PC-3 (cell line): ENCODE measurements at regions not wholly inside any gene's neighbourhood (a gene's known extent, or its start where the extent isn't known, plus 50 kb on each side); places are given as distances from the start of the nearest gene placed in this dataset.

Experiments used
- ATAC-seq: fragments of 200-7000 bp; cut with Tn5 transposase; 2 replicates; pipeline ENCODE4 v1.9.1; 2020; ENCODE audit warnings: mild to moderate bottlenecking, moderate library complexity
- BruUV-seq: library from RNA; stranded (reverse); fragments of 400-500 nt; replicated peaks from 2 replicates; lab custom pipeline; 2021; lab: Mats Ljungman, UMichigan
- CTCF ChIA-PET: fragments of 300-600 bp; sonication (Branson Sonifier 250); formaldehyde crosslinking; loops from one replicate; lab custom pipeline; 2022; ENCODE audit warnings: antibody characterized with exemption; lab: Charles Lee
- POLR2A ChIA-PET: fragments of 300-600 bp; sonication (Branson Sonifier 250); formaldehyde crosslinking; loops from one replicate; lab custom pipeline; 2022; ENCODE audit warnings: antibody characterized with exemption; ENCODE audit not compliant: unreplicated experiment; lab: Charles Lee
- DNase-seq: peaks from one replicate; pipeline ENCODE4 v3.0.0-alpha.2; 2015
- H2AFZ ChIP-seq: fragments of 300-600 bp; sonication (generic); 2 replicates; pipeline ENCODE4 v1.6.0; 2016; ENCODE audit warnings: antibody characterized with exemption, low read length
- H3F3A ChIP-seq: fragments of 300-600 bp; sonication (generic); one replicate; pipeline ENCODE4 v1.6.0; 2017; ENCODE audit warnings: antibody characterized with exemption, low read length, control low read depth, mild to moderate bottlenecking; ENCODE audit not compliant: unreplicated experiment
- H3K27ac ChIP-seq: fragments of 300-600 bp; sonication (generic); 2 replicates; pipeline ENCODE4 v1.5.1; 2016; ENCODE audit warnings: mild to moderate bottlenecking, low read length
- H3K27me3 ChIP-seq: fragments of 300-600 bp; sonication (generic); 2 replicates; pipeline ENCODE4 v1.6.1; 2016; ENCODE audit warnings: low read length, mixed read lengths
- H3K36me3 ChIP-seq: fragments of 300-600 bp; sonication (generic); 2 replicates; pipeline ENCODE4 v1.6.1; 2016; ENCODE audit warnings: low read depth, mixed run types, low read length, mixed read lengths
- H3K4me1 ChIP-seq: fragments of 300-600 bp; sonication (generic); 2 replicates; pipeline ENCODE4 v1.5.1; 2016; ENCODE audit warnings: low read length; ENCODE audit not compliant: insufficient read depth
- H3K4me2 ChIP-seq: fragments of 300-600 bp; sonication (generic); 2 replicates; pipeline ENCODE4 v1.6.0; 2016; ENCODE audit warnings: low read length
- H3K4me3 ChIP-seq: fragments of 300-600 bp; sonication (generic); 2 replicates; pipeline ENCODE4 v1.5.1; 2016; ENCODE audit warnings: mild to moderate bottlenecking, low read length, mixed read lengths
- H3K79me2 ChIP-seq: fragments of 300-600 bp; sonication (generic); 2 replicates; pipeline ENCODE4 v1.6.1; 2017; ENCODE audit warnings: low read length, mixed read lengths
- H3K9ac ChIP-seq: fragments of 300-600 bp; sonication (generic); 2 replicates; pipeline ENCODE4 v1.6.0; 2016; ENCODE audit warnings: mild to moderate bottlenecking, low read length
- H3K9me2 ChIP-seq: fragments of 300-600 bp; sonication (generic); replicated peaks from 2 replicates; pipeline ENCODE4 v1.6.1; 2016; ENCODE audit warnings: mixed run types, low read length, mixed read lengths
- H3K9me3 ChIP-seq: fragments of 300-600 bp; sonication (generic); 2 replicates; pipeline ENCODE4 v1.6.1; 2016; ENCODE audit warnings: low read length, mixed read lengths
- H4K20me1 ChIP-seq: fragments of 300-600 bp; sonication (generic); 2 replicates; pipeline ENCODE4 v1.6.1; 2016; ENCODE audit warnings: low read length, mixed read lengths
- EZH2 ChIP-seq: fragments of 300-600 bp; sonication (generic); IDR thresholded peaks from one replicate; pipeline ENCODE4 v1.6.1; 2017; ENCODE audit warnings: antibody characterized with exemption, mild to moderate bottlenecking, low read length; ENCODE audit not compliant: unreplicated experiment
- EZH2phosphoT487 ChIP-seq: fragments of 300-600 bp; sonication (generic); IDR thresholded peaks from 2 replicates; pipeline ENCODE4 v1.6.1; 2018; ENCODE audit warnings: mild to moderate bottlenecking, antibody characterized with exemption, low read length, borderline replicate concordance
- intact Hi-C: fragments of 100-400 bp; cut with micrococcal nuclease; formaldehyde crosslinking; loops from 2 replicates; pipeline ENCODE4 v1.9.0; 2023
- TF ChIP-seq, protein P1 (sequence below): fragments of 300-600 bp; sonication (generic); conservative IDR thresholded peaks from 2 replicates; pipeline ENCODE4 v1.5.1; 2017; ENCODE audit warnings: antibody characterized with exemption, low read depth, mild to moderate bottlenecking, low read length

DNA sequence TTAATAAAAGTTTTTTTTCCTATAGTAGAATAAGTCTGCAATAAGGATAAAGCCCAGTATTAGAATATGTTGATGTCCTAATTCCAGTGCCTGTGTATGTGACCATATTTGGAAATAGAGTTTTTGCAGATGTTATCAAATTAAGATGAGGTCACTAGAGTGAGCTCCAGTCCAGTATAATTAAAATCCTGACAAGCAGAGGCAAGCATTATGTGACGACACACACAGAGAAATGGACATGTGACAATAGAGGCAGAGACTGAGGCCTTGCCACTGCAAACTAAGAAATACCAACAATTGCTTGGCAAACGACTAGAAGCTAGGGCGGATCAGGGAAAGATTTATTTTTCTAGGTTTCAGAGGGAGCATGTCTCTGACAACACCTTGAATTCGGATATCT, 216.4 kb upstream of the CYLC2 start:
- no peak overlapping the region for H2AFZ ChIP-seq
- H3K4me2 ChIP-seq, result no peak overlapping the region
- no peaks in the 10 kb centered on the region for H4K20me1 ChIP-seq
- no peak overlapping the region for H3K9ac ChIP-seq
- no peak overlapping the region for H3K27ac ChIP-seq
- BruUV-seq, result no TSS peak
- intact Hi-C loops, result no loop called here
- ATAC-seq, result no peak
- no peak overlapping the region for H3K4me3 ChIP-seq
- H3K27me3 ChIP-seq, result no peaks in the 10 kb centered on the region
- ChIA-PET CTCF (no interaction called here), POLR2A (no interaction called here)
- DNase-seq, result no peak
- H3F3A ChIP-seq, result no peaks in the 10 kb centered on the region
- H3K36me3 ChIP-seq, result no peaks in the 10 kb centered on the region
- TF ChIP-seq EZH2, result no peak
- TF ChIP-seq, protein P1, sequence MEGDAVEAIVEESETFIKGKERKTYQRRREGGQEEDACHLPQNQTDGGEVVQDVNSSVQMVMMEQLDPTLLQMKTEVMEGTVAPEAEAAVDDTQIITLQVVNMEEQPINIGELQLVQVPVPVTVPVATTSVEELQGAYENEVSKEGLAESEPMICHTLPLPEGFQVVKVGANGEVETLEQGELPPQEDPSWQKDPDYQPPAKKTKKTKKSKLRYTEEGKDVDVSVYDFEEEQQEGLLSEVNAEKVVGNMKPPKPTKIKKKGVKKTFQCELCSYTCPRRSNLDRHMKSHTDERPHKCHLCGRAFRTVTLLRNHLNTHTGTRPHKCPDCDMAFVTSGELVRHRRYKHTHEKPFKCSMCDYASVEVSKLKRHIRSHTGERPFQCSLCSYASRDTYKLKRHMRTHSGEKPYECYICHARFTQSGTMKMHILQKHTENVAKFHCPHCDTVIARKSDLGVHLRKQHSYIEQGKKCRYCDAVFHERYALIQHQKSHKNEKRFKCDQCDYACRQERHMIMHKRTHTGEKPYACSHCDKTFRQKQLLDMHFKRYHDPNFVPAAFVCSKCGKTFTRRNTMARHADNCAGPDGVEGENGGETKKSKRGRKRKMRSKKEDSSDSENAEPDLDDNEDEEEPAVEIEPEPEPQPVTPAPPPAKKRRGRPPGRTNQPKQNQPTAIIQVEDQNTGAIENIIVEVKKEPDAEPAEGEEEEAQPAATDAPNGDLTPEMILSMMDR, result no peak
- no peaks in the 10 kb centered on the region for H3K4me1 ChIP-seq
- no peaks in the 10 kb centered on the region for H3K79me2 ChIP-seq
- no peaks in the 10 kb centered on the region for H3K9me3 ChIP-seq
- no peaks in the 10 kb centered on the region for H3K9me2 ChIP-seq

DNA sequence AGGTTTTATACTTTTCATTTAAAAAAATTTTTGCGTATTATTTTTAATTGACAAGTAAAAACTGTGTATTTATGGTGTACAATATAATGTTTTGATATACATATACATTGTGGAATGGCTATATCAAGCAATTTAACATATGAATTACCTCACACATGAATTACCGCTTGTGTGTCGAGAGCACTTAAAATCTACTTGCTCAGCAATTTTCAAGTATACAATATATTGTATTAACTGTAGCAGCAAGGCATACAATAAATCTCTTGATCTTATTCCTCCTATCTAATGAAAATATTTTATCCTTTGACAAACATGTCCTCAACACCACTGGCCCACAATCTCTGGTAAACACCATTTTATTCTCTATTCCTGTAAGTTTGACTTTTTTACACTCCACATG, 224.4 kb upstream of the CYLC2 start:
- TF ChIP-seq EZH2 (no peak), EZH2phosphoT487 (no peak)
- TF ChIP-seq, protein P1, result no peak

DNA sequence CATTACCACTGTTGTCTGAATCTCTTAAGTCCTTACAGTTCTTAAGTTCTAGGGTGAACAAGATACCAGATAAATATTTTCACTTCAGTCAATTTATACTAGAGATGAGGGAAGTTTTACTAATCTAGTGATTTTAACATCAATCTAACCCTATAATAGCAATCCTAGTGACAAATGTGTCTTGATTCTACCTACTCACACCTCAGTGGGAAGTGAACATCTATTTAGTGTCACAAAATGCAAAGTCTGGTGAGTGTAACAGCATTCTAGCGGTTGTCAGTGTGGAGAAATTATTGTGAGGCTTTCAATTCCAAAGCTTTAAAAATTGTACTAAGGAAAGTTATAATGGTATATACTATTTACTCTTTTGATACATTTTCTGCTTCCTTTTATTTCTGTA, 225.8 kb upstream of the CYLC2 start:
- Histone ChIP-seq H2AFZ (no peak overlapping the region), H3K9me2 (no peaks in the 10 kb centered on the region), H3F3A (no peaks in the 10 kb centered on the region), H3K36me3 (no peaks in the 10 kb centered on the region), H3K27me3 (no peaks in the 10 kb centered on the region), H3K4me3 (no peak overlapping the region), H3K79me2 (no peaks in the 10 kb centered on the region), H3K9ac (no peak overlapping the region), H4K20me1 (no peaks in the 10 kb centered on the region), H3K4me1 (no peaks in the 10 kb centered on the region), H3K9me3 (no peaks in the 10 kb centered on the region), H3K27ac (no peak overlapping the region), H3K4me2 (no peak overlapping the region)
- ChIA-PET CTCF (no interaction called here), POLR2A (no interaction called here)
- DNase-seq, result no peak
- TF ChIP-seq EZH2phosphoT487, result no peak
- no peak for TF ChIP-seq EZH2
- TF ChIP-seq, protein P1, result no peak
- no peak for ATAC-seq
- BruUV-seq, result no TSS peak
- intact Hi-C loops, result no loop called here

More for the DNA sequence above, 224.4 kb upstream of the CYLC2 start:
- H3K9me3 ChIP-seq, result no peaks in the 10 kb centered on the region
- ChIA-PET POLR2A (no interaction called here), CTCF (no interaction called here)
- H4K20me1 ChIP-seq, result no peaks in the 10 kb centered on the region
- H3K4me1 ChIP-seq, result no peaks in the 10 kb centered on the region
- H3K36me3 ChIP-seq, result no peaks in the 10 kb centered on the region
- H3K9ac ChIP-seq, result no peak overlapping the region
- no peaks in the 10 kb centered on the region for H3K9me2 ChIP-seq
- no peak for DNase-seq
- no peak for ATAC-seq
- no peak overlapping the region for H2AFZ ChIP-seq
- BruUV-seq, result no TSS peak
- H3F3A ChIP-seq, result no peaks in the 10 kb centered on the region
- H3K4me2 ChIP-seq, result no peak overlapping the region
- no peaks in the 10 kb centered on the region for H3K79me2 ChIP-seq
- H3K27me3 ChIP-seq, result no peaks in the 10 kb centered on the region
- H3K4me3 ChIP-seq, result no peak overlapping the region
- H3K27ac ChIP-seq, result no peak overlapping the region
- intact Hi-C loops, result no loop called here
